Activated T-helper 17 cell treated with anti-CD3 and anti-CD28 coated beads, Interleukin-2, amount 50 U/mL, for 72 hours (primary cell): ENCODE measurements at regions not wholly inside any gene's neighbourhood (a gene's known extent, or its start where the extent isn't known, plus 50 kb on each side); places are given as distances from the start of the nearest gene placed in this dataset.

Experiments used
- ATAC-seq: fragments of 150-1000 bp; cut with Tn5 transposase; replicated peaks from 2 replicates; pipeline ENCODE4 v1.10.0; 2021; ENCODE audit warnings: mild to moderate bottlenecking, moderate library complexity
- H3K27ac Mint-ChIP-seq: one replicate; pipeline ENCODE4 v1.8.0; 2022; ENCODE audit warnings: mixed read lengths
- H3K27me3 Mint-ChIP-seq: one replicate; pipeline ENCODE4 v1.8.0; 2022; ENCODE audit warnings: mixed read lengths
- H3K36me3 Mint-ChIP-seq: one replicate; pipeline ENCODE4 v1.8.0; 2022; ENCODE audit warnings: low read depth, mild to moderate bottlenecking, mixed read lengths
- H3K4me1 Mint-ChIP-seq: one replicate; pipeline ENCODE4 v1.8.0; 2022; ENCODE audit warnings: mixed read lengths
- H3K4me3 Mint-ChIP-seq: one replicate; pipeline ENCODE4 v1.8.0; 2022; ENCODE audit warnings: mild to moderate bottlenecking, mixed read lengths
- H3K9me3 Mint-ChIP-seq: one replicate; pipeline ENCODE4 v1.8.0; 2022; ENCODE audit warnings: mixed read lengths

GRCh38 chr9:38342532-38342931 is 50.0 kb upstream of the ALDH1B1 start:
- no peaks in the 10 kb centered on the region for H3K4me1 Mint-ChIP-seq
- no peak overlapping the region for H3K27ac Mint-ChIP-seq
- peaks cover 7% of the 10 kb centered on the region for H3K27me3 Mint-ChIP-seq
- no peaks in the 10 kb centered on the region for H3K36me3 Mint-ChIP-seq
- ATAC-seq = no peak
- no peak overlapping the region for H3K4me3 Mint-ChIP-seq
- H3K9me3 Mint-ChIP-seq = no peaks in the 10 kb centered on the region

- H3K27me3 Mint-ChIP-seq = peaks cover 7% of the 10 kb centered on the region
- no peaks in the 10 kb centered on the region for H3K36me3 Mint-ChIP-seq
- no peaks in the 10 kb centered on the region for H3K9me3 Mint-ChIP-seq
- no peaks in the 10 kb centered on the region for H3K4me1 Mint-ChIP-seq
- H3K4me3 Mint-ChIP-seq = no peak overlapping the region
- ATAC-seq = no peak
- H3K27ac Mint-ChIP-seq = no peak overlapping the region
Observed at GRCh38 chr9:38342096-38342495, 50.4 kb upstream of the ALDH1B1 start.

- Mint-ChIP-seq H3K36me3 (no peaks in the 10 kb centered on the region), H3K9me3 (no peaks in the 10 kb centered on the region), H3K27ac (no peak overlapping the region), H3K4me1 (no peaks in the 10 kb centered on the region), H3K27me3 (peaks cover 10% of the 10 kb centered on the region), H3K4me3 (no peak overlapping the region)
- no peak for ATAC-seq
Observed at GRCh38 chr9:38339496-38339895, 53.0 kb upstream of the ALDH1B1 start.

DNA sequence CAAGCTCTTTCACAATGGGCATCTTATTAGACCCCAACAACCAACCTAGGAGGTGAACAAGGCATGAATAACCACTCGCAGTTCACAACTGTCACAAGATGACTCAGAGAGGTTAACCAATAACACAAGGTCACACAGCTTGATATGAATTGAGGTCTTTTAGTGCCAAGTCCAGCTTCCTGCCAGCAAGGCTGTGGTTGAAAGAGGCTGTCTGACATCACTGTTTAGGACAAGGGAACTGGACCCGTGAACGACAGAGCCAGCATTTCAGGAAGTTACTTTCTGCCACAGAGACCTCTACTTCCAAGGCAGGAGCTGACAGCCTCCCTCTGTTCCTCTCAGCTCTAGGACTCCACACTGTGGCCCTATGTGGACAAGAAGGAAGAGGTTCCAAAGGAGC is 53.4 kb upstream of the ALDH1B1 start:
- H3K27me3 Mint-ChIP-seq = peaks cover 10% of the 10 kb centered on the region
- peak; percentile 90 for ATAC-seq

DNA sequence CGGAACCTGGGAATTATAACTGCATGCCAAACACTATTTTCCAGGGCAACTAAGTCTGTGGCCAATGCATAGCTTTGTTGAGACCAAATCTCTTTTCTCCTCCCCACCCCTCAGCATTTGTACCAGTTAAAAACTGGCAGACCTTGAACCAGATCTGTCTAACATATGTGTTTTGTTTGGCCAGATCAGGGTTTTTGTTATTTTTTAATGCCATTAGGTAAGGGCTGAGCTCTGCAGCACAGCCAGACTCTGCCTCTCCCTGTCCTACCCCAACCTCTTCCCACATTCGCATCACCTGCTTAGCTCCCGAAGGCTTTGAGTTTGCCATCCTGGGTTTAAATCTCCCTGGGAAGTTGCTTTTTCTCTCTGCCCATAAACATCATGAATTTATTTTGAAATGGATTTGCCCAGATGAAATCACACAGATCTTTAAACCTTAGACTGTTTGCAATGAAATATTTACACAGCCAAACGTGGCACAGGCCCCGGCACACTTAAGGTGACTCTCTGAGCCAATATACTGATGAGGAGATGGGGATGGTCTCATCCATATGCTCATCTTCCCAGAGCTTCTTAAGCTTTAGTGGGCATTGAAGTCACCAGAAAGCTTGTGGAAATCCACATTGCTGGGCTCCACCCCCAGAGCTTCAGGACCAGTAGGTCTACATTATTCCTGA is 54.0 kb upstream of the ALDH1B1 start:
- Mint-ChIP-seq H3K4me3 (no peak overlapping the region), H3K36me3 (no peaks in the 10 kb centered on the region), H3K9me3 (no peaks in the 10 kb centered on the region), H3K27ac (no peak overlapping the region), H3K4me1 (no peaks in the 10 kb centered on the region), H3K27me3 (peaks cover 10% of the 10 kb centered on the region)
- ATAC-seq = no peak

More for the DNA sequence above, 53.4 kb upstream of the ALDH1B1 start:
- Mint-ChIP-seq H3K36me3 (no peaks in the 10 kb centered on the region), H3K4me1 (no peaks in the 10 kb centered on the region), H3K4me3 (no peak overlapping the region), H3K9me3 (no peaks in the 10 kb centered on the region), H3K27ac (no peak overlapping the region)

GRCh38 chr9:38337706-38338264 is 54.7 kb upstream of the ALDH1B1 start:
- Mint-ChIP-seq H3K4me3 (no peak overlapping the region), H3K27ac (no peak overlapping the region), H3K9me3 (no peaks in the 10 kb centered on the region), H3K27me3 (peaks cover 10% of the 10 kb centered on the region), H3K4me1 (no peaks in the 10 kb centered on the region), H3K36me3 (no peaks in the 10 kb centered on the region)
- ATAC-seq = no peak

DNA sequence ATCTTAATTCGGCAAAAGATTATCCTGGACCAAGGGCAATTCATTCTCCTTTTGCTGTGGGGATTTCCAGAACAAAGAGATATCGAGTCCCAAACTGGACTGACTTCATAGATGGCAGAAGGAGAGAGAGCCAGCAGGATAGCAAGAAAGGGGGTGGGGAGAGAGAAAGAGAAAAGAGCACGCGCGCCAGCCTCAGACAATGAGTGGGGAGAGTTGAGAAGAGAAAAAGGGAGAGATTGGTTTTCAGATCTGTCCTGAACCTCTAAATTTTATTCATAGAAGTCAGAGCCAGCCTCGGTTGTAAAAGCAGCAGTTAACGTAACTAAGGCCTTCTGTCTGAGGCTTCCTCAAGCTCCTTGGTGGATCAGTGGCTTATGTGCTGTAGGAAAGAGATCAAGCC is 55.3 kb upstream of the ALDH1B1 start:
- H3K36me3 Mint-ChIP-seq = no peaks in the 10 kb centered on the region
- no peak for ATAC-seq
- H3K4me1 Mint-ChIP-seq = no peaks in the 10 kb centered on the region
- H3K4me3 Mint-ChIP-seq = no peak overlapping the region
- H3K27me3 Mint-ChIP-seq = peaks cover 10% of the 10 kb centered on the region
- H3K9me3 Mint-ChIP-seq = no peaks in the 10 kb centered on the region
- H3K27ac Mint-ChIP-seq = no peak overlapping the region

GRCh38 chr9:38336341-38336740 is 56.2 kb upstream of the ALDH1B1 start:
- peaks cover 10% of the 10 kb centered on the region for H3K27me3 Mint-ChIP-seq
- no peak overlapping the region for H3K4me3 Mint-ChIP-seq
- ATAC-seq = no peak
- no peaks in the 10 kb centered on the region for H3K4me1 Mint-ChIP-seq
- H3K27ac Mint-ChIP-seq = no peak overlapping the region
- H3K36me3 Mint-ChIP-seq = no peaks in the 10 kb centered on the region
- H3K9me3 Mint-ChIP-seq = no peaks in the 10 kb centered on the region

DNA sequence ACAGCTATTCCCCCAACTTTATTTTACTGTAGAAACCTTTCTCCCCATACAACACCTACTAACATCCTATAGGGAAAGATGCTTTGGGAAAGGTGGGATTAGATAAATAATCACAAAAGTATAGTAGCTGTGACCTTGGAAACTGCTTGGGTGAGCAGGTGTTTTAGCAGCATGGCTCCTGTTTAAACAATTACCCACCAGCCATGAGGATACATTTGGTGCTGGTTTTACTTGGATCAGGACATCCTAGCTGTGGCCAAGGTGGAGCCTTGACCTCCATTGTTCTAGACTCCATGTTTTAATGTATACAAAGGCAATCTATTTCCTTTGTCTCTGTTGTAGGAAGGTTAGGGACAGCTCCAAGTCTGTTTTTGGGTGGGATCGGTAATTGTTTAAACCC is 56.8 kb upstream of the ALDH1B1 start:
- Mint-ChIP-seq H3K27me3 (peaks cover 10% of the 10 kb centered on the region), H3K36me3 (no peaks in the 10 kb centered on the region), H3K4me1 (no peaks in the 10 kb centered on the region), H3K9me3 (no peaks in the 10 kb centered on the region), H3K4me3 (no peak overlapping the region), H3K27ac (no peak overlapping the region)
- ATAC-seq = no peak

DNA sequence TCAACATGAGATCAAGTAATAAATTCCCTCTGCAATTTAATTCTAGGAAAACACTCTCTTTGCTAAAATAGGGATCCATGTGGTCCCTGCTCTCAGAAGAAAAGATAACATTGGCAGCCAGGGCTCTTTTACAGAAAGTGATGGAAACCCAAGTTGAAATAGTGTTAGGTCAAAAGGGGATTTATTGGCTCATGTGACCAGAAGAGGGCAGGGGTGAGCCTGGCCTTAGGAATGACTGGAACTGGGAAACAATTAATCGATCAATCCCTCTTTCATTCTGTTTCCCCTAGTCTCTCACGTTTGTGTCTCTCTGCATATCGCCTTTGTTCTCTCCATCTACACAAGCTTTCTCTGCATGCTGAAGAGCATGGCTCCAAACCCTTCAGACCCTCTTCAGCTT is 58.3 kb upstream of the ALDH1B1 start:
- no peaks in the 10 kb centered on the region for H3K4me1 Mint-ChIP-seq
- no peaks in the 10 kb centered on the region for H3K9me3 Mint-ChIP-seq
- H3K4me3 Mint-ChIP-seq = no peak overlapping the region
- H3K27ac Mint-ChIP-seq = no peak overlapping the region
- H3K36me3 Mint-ChIP-seq = no peaks in the 10 kb centered on the region
- H3K27me3 Mint-ChIP-seq = peaks cover 3% of the 10 kb centered on the region
- ATAC-seq = no peak

DNA sequence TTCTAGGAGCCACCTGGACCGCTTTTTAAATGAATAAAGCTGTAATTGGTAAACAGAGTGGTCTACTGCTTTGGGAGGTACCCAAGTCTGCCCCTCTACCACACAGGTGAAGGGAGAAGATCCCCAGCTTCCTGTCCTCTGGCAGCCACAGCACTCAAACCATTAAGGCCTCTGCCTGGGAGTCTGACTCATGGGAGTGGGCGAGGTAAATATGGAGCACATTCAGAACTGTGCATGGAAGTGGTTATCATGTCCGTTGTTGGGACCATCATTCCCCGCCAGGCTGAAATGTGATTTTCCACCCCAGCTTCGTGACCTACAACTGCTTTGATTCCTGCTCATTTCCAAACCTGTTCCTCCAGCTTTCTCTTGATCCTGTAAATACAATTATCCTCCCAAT is 59.5 kb upstream of the ALDH1B1 start:
- no peaks in the 10 kb centered on the region for H3K36me3 Mint-ChIP-seq
- no peak overlapping the region for H3K27ac Mint-ChIP-seq
- no peak overlapping the region for H3K4me3 Mint-ChIP-seq
- peaks cover 3% of the 10 kb centered on the region for H3K27me3 Mint-ChIP-seq
- H3K9me3 Mint-ChIP-seq = no peaks in the 10 kb centered on the region
- ATAC-seq = no peak
- no peaks in the 10 kb centered on the region for H3K4me1 Mint-ChIP-seq

GRCh38 chr9:38332625-38333024 is 59.9 kb upstream of the ALDH1B1 start:
- no peaks in the 10 kb centered on the region for H3K9me3 Mint-ChIP-seq
- no peak for ATAC-seq
- H3K4me3 Mint-ChIP-seq = no peak overlapping the region
- no peaks in the 10 kb centered on the region for H3K36me3 Mint-ChIP-seq
- no peaks in the 10 kb centered on the region for H3K4me1 Mint-ChIP-seq
- H3K27ac Mint-ChIP-seq = no peak overlapping the region
- peaks cover 3% of the 10 kb centered on the region for H3K27me3 Mint-ChIP-seq

DNA sequence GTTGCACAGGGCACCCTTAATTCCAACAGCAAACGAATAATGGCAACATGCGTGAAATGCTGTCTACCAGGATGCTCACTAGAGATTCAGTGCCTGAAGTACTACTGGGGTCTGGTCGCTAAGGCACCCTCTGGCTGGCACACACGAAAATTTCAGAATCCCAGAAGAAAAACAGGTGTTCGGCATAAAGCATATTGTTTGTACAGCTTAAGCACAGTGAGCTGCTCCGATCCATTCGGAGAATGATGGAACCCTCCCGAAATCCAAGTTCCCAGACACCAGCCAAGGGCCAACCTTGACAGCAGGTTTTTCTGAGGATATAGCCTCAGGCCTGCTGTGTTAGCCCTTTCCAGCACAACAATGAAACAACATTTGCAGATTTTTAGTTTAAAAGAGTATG is 61.4 kb upstream of the ALDH1B1 start:
- H3K27me3 Mint-ChIP-seq = peaks cover 11% of the 10 kb centered on the region
- no peaks in the 10 kb centered on the region for H3K36me3 Mint-ChIP-seq
- H3K4me3 Mint-ChIP-seq = no peak overlapping the region

GRCh38 chr9:38329968-38330367 is 62.5 kb upstream of the ALDH1B1 start:
- ATAC-seq = no peak
- Mint-ChIP-seq H3K9me3 (no peaks in the 10 kb centered on the region), H3K4me1 (no peaks in the 10 kb centered on the region), H3K27me3 (peaks cover 8% of the 10 kb centered on the region), H3K4me3 (no peak overlapping the region), H3K27ac (no peak overlapping the region), H3K36me3 (no peaks in the 10 kb centered on the region)

More for the DNA sequence above, 61.4 kb upstream of the ALDH1B1 start:
- no peaks in the 10 kb centered on the region for H3K4me1 Mint-ChIP-seq
- ATAC-seq = no peak
- no peak overlapping the region for H3K27ac Mint-ChIP-seq
- no peaks in the 10 kb centered on the region for H3K9me3 Mint-ChIP-seq

DNA sequence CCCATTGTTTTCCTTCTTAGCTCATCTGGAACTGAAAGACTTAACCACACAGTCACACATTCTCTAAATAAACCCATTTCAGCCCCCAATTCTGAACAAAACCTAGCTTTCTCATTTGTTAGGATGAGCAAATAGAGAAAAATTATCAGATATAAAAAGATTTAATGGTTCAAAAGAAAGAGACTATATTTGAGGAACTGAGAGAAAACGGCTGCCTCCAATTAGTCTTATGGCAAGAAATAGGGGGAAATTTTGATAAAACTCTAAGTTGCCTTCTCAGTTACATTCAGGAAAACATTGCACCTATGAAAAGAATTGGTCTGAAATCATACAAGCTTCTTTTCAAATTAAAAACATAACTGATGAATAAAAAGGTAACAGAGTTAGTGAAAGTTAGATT is 63.7 kb upstream of the ALDH1B1 start:
- Mint-ChIP-seq H3K27ac (no peak overlapping the region), H3K27me3 (peaks cover 8% of the 10 kb centered on the region), H3K36me3 (no peaks in the 10 kb centered on the region), H3K9me3 (no peaks in the 10 kb centered on the region), H3K4me1 (no peaks in the 10 kb centered on the region), H3K4me3 (no peak overlapping the region)
- ATAC-seq = no peak

DNA sequence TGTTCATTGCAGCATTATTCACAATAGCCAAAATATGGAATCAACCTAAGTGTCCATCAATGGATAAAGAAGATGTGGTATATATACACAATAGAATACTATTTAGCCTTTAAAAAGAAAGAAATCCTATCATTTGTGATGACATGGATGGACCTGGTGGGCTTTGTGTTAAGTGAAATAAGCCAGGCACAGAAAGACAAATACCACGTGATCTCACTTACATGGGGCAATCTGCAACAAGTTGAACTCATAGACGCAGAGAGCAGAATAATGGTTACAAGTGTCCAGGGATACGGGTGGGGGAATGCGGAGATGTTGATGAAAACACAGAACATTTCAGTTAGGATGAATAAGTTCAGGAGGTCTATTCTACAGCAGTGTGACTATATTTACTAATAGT is 66.4 kb upstream of the ALDH1B1 start:
- no peak for ATAC-seq
- Mint-ChIP-seq H3K9me3 (no peaks in the 10 kb centered on the region), H3K4me1 (no peaks in the 10 kb centered on the region), H3K27me3 (peaks cover 12% of the 10 kb centered on the region), H3K4me3 (no peak overlapping the region), H3K36me3 (no peaks in the 10 kb centered on the region), H3K27ac (no peak overlapping the region)
